ENCODE measurements at regions not wholly inside any gene's neighbourhood (a gene's known extent, or its start where the extent isn't known, plus 50 kb on each side); places are given as distances from the start of the nearest gene placed in this dataset.
"Not testable (repeated sequence)": the region's sequence is repeated elsewhere in the genome, so short reads cannot be mapped to it uniquely, and the experiment has no call there.

- H3K9me3 ChIP-seq (replicated peaks; ENCODE audit: low read length); H3K4me2 ChIP-seq (ENCODE audit: low read length); H3K36me3 ChIP-seq (ENCODE audit: insufficient read depth, low read length); H3K9ac ChIP-seq (ENCODE audit: low read depth, low read length); H3K27me3 ChIP-seq (ENCODE audit: control insufficient read depth, insufficient read depth, low read length); H3K4me1 ChIP-seq (ENCODE audit: control insufficient read depth, insufficient read depth, low read length); H3K4me3 ChIP-seq (ENCODE audit: low read length): not testable (repeated sequence)
Observed at GRCh38 chr10:85410586-85410985, 956.0 kb downstream of the GRID1 start.

- no peak overlapping the region for H3K4me2 ChIP-seq (ENCODE audit: low read length)
- no peaks in the 10 kb centered on the region for H3K4me1 ChIP-seq (ENCODE audit: control insufficient read depth, insufficient read depth, low read length)
- no peaks in the 10 kb centered on the region for H3K9me3 ChIP-seq (replicated peaks; ENCODE audit: low read length)
- no peaks in the 10 kb centered on the region for H3K27me3 ChIP-seq (ENCODE audit: control insufficient read depth, insufficient read depth, low read length)
- no peaks in the 10 kb centered on the region for H3K36me3 ChIP-seq (ENCODE audit: insufficient read depth, low read length)
- H3K4me3 ChIP-seq (ENCODE audit: low read length) = no peak overlapping the region
- no peak overlapping the region for H3K9ac ChIP-seq (ENCODE audit: low read depth, low read length)
Observed at GRCh38 chr10:85413570-85413969, 953.0 kb downstream of the GRID1 start.

GRCh38 chr10:85420501-85421191, 945.9 kb downstream of the GRID1 start:
- Histone ChIP-seq H3K9ac (ENCODE audit: low read depth, low read length) (no peak overlapping the region), H3K36me3 (ENCODE audit: insufficient read depth, low read length) (no peaks in the 10 kb centered on the region), H3K9me3 (replicated peaks; ENCODE audit: low read length) (no peaks in the 10 kb centered on the region), H3K4me1 (ENCODE audit: control insufficient read depth, insufficient read depth, low read length) (no peaks in the 10 kb centered on the region), H3K27me3 (ENCODE audit: control insufficient read depth, insufficient read depth, low read length) (no peaks in the 10 kb centered on the region), H3K4me3 (ENCODE audit: low read length) (no peak overlapping the region), H3K4me2 (ENCODE audit: low read length) (no peak overlapping the region)

- H3K4me3 ChIP-seq (ENCODE audit: low read length) = no peak overlapping the region
- H3K36me3 ChIP-seq (ENCODE audit: insufficient read depth, low read length) = no peaks in the 10 kb centered on the region
- no peaks in the 10 kb centered on the region for H3K27me3 ChIP-seq (ENCODE audit: control insufficient read depth, insufficient read depth, low read length)
- no peak overlapping the region for H3K4me2 ChIP-seq (ENCODE audit: low read length)
- peaks cover 4% of the 10 kb centered on the region for H3K9me3 ChIP-seq (replicated peaks; ENCODE audit: low read length)
- no peak overlapping the region for H3K9ac ChIP-seq (ENCODE audit: low read depth, low read length)
- H3K4me1 ChIP-seq (ENCODE audit: control insufficient read depth, insufficient read depth, low read length) = no peaks in the 10 kb centered on the region
Observed at GRCh38 chr10:85421421-85421820, 945.2 kb downstream of the GRID1 start.

GRCh38 chr10:85429126-85429525, 937.5 kb downstream of the GRID1 start:
- no peak overlapping the region for H3K9ac ChIP-seq (ENCODE audit: low read depth, low read length)
- H3K4me3 ChIP-seq (ENCODE audit: low read length) = no peak overlapping the region
- H3K36me3 ChIP-seq (ENCODE audit: insufficient read depth, low read length) = no peaks in the 10 kb centered on the region
- no peaks in the 10 kb centered on the region for H3K4me1 ChIP-seq (ENCODE audit: control insufficient read depth, insufficient read depth, low read length)
- H3K27me3 ChIP-seq (ENCODE audit: control insufficient read depth, insufficient read depth, low read length) = no peaks in the 10 kb centered on the region
- H3K9me3 ChIP-seq (replicated peaks; ENCODE audit: low read length) = peaks cover 7% of the 10 kb centered on the region
- H3K4me2 ChIP-seq (ENCODE audit: low read length) = no peak overlapping the region

GRCh38 chr10:85430991-85431390, 935.6 kb downstream of the GRID1 start:
- H3K9me3 ChIP-seq (replicated peaks; ENCODE audit: low read length) = peaks cover 5% of the 10 kb centered on the region
- no peak overlapping the region for H3K4me2 ChIP-seq (ENCODE audit: low read length)
- H3K9ac ChIP-seq (ENCODE audit: low read depth, low read length) = no peak overlapping the region
- no peaks in the 10 kb centered on the region for H3K36me3 ChIP-seq (ENCODE audit: insufficient read depth, low read length)
- no peaks in the 10 kb centered on the region for H3K4me1 ChIP-seq (ENCODE audit: control insufficient read depth, insufficient read depth, low read length)
- H3K27me3 ChIP-seq (ENCODE audit: control insufficient read depth, insufficient read depth, low read length) = no peaks in the 10 kb centered on the region
- no peak overlapping the region for H3K4me3 ChIP-seq (ENCODE audit: low read length)

GRCh38 chr10:85433248-85433647, 933.3 kb downstream of the GRID1 start:
- H3K9ac ChIP-seq (ENCODE audit: low read depth, low read length) = no peak overlapping the region
- no peak overlapping the region for H3K4me2 ChIP-seq (ENCODE audit: low read length)
- no peaks in the 10 kb centered on the region for H3K36me3 ChIP-seq (ENCODE audit: insufficient read depth, low read length)
- peaks cover 3% of the 10 kb centered on the region for H3K9me3 ChIP-seq (replicated peaks; ENCODE audit: low read length)
- no peaks in the 10 kb centered on the region for H3K27me3 ChIP-seq (ENCODE audit: control insufficient read depth, insufficient read depth, low read length)
- H3K4me3 ChIP-seq (ENCODE audit: low read length) = no peak overlapping the region
- H3K4me1 ChIP-seq (ENCODE audit: control insufficient read depth, insufficient read depth, low read length) = no peaks in the 10 kb centered on the region

GRCh38 chr10:85444868-85445267, 921.7 kb downstream of the GRID1 start:
- no peaks in the 10 kb centered on the region for H3K4me1 ChIP-seq (ENCODE audit: control insufficient read depth, insufficient read depth, low read length)
- H3K4me3 ChIP-seq (ENCODE audit: low read length) = no peak overlapping the region
- no peaks in the 10 kb centered on the region for H3K27me3 ChIP-seq (ENCODE audit: control insufficient read depth, insufficient read depth, low read length)
- H3K4me2 ChIP-seq (ENCODE audit: low read length) = no peak overlapping the region
- peaks cover 12% of the 10 kb centered on the region for H3K9me3 ChIP-seq (replicated peaks; ENCODE audit: low read length)
- no peak overlapping the region for H3K9ac ChIP-seq (ENCODE audit: low read depth, low read length)
- H3K36me3 ChIP-seq (ENCODE audit: insufficient read depth, low read length) = no peaks in the 10 kb centered on the region

- H3K4me3 ChIP-seq (ENCODE audit: low read length) = no peak overlapping the region
- H3K9ac ChIP-seq (ENCODE audit: low read depth, low read length) = no peak overlapping the region
- H3K27me3 ChIP-seq (ENCODE audit: control insufficient read depth, insufficient read depth, low read length) = no peaks in the 10 kb centered on the region
- H3K4me2 ChIP-seq (ENCODE audit: low read length) = no peak overlapping the region
- no peaks in the 10 kb centered on the region for H3K36me3 ChIP-seq (ENCODE audit: insufficient read depth, low read length)
- no peaks in the 10 kb centered on the region for H3K4me1 ChIP-seq (ENCODE audit: control insufficient read depth, insufficient read depth, low read length)
- H3K9me3 ChIP-seq (replicated peaks; ENCODE audit: low read length) = peaks cover 12% of the 10 kb centered on the region
Observed at GRCh38 chr10:85445702-85446101, 920.9 kb downstream of the GRID1 start.

- no peak overlapping the region for H3K4me2 ChIP-seq (ENCODE audit: low read length)
- no peak overlapping the region for H3K4me3 ChIP-seq (ENCODE audit: low read length)
- H3K27me3 ChIP-seq (ENCODE audit: control insufficient read depth, insufficient read depth, low read length) = no peaks in the 10 kb centered on the region
- H3K9ac ChIP-seq (ENCODE audit: low read depth, low read length) = no peak overlapping the region
- H3K36me3 ChIP-seq (ENCODE audit: insufficient read depth, low read length) = no peaks in the 10 kb centered on the region
- no peaks in the 10 kb centered on the region for H3K4me1 ChIP-seq (ENCODE audit: control insufficient read depth, insufficient read depth, low read length)
- peaks cover 12% of the 10 kb centered on the region for H3K9me3 ChIP-seq (replicated peaks; ENCODE audit: low read length)
Observed at GRCh38 chr10:85446827-85447226, 919.8 kb downstream of the GRID1 start.

- no peak overlapping the region for H3K4me3 ChIP-seq (ENCODE audit: low read length)
- no peak overlapping the region for H3K9ac ChIP-seq (ENCODE audit: low read depth, low read length)
- H3K4me1 ChIP-seq (ENCODE audit: control insufficient read depth, insufficient read depth, low read length) = no peaks in the 10 kb centered on the region
- peaks cover 12% of the 10 kb centered on the region for H3K9me3 ChIP-seq (replicated peaks; ENCODE audit: low read length)
- H3K4me2 ChIP-seq (ENCODE audit: low read length) = no peak overlapping the region
- H3K36me3 ChIP-seq (ENCODE audit: insufficient read depth, low read length) = no peaks in the 10 kb centered on the region
- H3K27me3 ChIP-seq (ENCODE audit: control insufficient read depth, insufficient read depth, low read length) = no peaks in the 10 kb centered on the region
Observed at GRCh38 chr10:85447690-85448089, 918.9 kb downstream of the GRID1 start.

GRCh38 chr10:85448716-85449115, 917.9 kb downstream of the GRID1 start:
- H3K4me2 ChIP-seq (ENCODE audit: low read length) = no peak overlapping the region
- no peaks in the 10 kb centered on the region for H3K36me3 ChIP-seq (ENCODE audit: insufficient read depth, low read length)
- no peaks in the 10 kb centered on the region for H3K4me1 ChIP-seq (ENCODE audit: control insufficient read depth, insufficient read depth, low read length)
- H3K9ac ChIP-seq (ENCODE audit: low read depth, low read length) = no peak overlapping the region
- peaks cover 16% of the 10 kb centered on the region for H3K9me3 ChIP-seq (replicated peaks; ENCODE audit: low read length)
- H3K27me3 ChIP-seq (ENCODE audit: control insufficient read depth, insufficient read depth, low read length) = no peaks in the 10 kb centered on the region
- H3K4me3 ChIP-seq (ENCODE audit: low read length) = no peak overlapping the region
